ENCODE measurements at regions not wholly inside any gene's neighbourhood (a gene's known extent, or its start where the extent isn't known, plus 50 kb on each side); places are given as distances from the start of the nearest gene placed in this dataset.

GRCh38 chr11:130814440-130815096, 101.7 kb downstream of the SNX19 start:
- DNase-seq, result no peak

GRCh38 chr11:130815097-130815802, 101.0 kb downstream of the SNX19 start:
- DNase-seq, result no peak

DNA sequence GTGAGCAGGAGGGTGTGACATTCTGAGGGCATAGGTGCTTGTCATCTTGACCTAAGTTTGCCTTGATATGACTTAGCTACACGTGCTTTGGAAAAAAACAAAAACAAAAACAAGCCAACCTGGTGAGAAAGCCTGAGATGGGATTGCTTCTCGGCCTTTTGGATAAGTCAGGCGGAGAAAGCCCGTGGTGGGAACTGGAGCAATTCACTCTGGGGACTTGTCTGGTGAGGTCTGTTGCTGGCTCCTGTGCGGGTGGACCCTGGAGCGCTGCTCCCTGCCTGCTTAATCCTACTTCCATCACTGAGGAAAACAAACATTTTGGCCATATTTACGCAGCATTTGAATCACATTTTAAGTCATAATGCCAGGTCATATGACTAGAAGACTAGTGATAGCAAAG, 100.3 kb downstream of the SNX19 start:
- DNase-seq, result no peak

DNA sequence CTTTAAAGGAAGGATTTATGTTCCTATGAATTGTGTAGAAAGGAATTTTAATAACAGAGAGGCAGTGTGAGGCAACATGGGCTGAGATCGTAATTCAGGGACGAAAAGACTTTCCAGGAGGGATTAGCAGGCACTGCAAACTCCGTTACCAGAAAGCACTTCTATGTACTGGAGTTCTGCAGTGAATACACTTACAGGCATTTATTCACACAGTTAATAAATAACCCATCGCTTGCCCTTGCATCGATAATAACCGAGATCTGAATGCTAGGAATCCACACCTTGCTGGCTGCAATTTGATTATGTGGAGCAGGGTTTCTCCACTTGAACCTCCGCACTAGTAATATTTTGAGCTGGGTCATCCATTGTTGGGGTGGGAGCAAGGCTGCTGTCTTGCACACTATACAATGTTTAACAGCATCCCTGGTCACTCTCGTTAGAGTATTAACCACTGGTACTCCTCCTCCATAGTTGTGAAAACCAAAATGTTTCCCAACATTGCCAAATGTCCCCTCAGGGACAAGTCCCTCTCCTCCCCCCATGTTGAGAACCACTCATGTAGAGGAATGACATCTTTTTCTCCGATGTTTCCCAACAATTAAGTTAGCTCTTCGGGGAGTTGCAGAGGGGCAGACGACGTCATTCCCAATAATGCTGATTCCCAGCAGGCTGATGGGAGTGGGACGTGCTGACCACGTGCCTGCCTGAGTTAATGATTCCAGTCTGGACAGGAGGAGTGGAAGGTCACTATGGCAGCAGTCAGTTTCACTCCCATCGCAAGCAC, 99.5 kb downstream of the SNX19 start:
- DNase-seq, result no peak

- DNase-seq, result no peak
Observed at GRCh38 chr11:130817330-130817944, 98.8 kb downstream of the SNX19 start.

DNA sequence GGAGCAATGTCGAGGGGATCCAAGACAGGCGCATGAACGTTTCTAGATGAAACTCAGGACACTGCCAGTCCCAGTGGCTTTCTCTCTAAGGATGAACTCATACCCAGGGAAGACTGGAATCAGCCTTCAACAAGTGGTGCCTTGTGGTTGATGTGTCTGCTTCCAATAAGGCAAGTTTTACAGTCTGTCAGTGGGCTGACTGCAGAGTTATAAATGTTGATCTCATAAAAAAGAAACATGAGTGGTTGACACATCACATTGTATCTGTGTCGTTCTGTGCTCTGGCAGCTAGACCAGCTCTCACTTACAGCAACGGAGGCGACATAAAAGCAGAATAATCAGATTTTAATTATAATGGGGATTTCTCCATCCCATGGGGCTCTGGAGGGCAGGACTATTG, 96.7 kb downstream of the SNX19 start:
- DNase-seq, result no peak

All from NCI-H748 treated with DMSO at 0.1 percent for 48 hours (cell line).